Esophagus squamous epithelium (tissue), 4 donors: ENCODE measurements at regions not wholly inside any gene's neighbourhood (a gene's known extent, or its start where the extent isn't known, plus 50 kb on each side); places are given as distances from the start of the nearest gene placed in this dataset.

Experiments
- CTCF ChIP-seq, 6 experiments: fragments of 450-650 bp in 4 of 6; fragments of 200-600 bp in 2 of 6; sonication (generic) in 2 of 6; IDR thresholded peaks; one replicate each; pipeline ENCODE4 v1.5.1; 2016 to 2019; ENCODE audit warnings: antibody characterized with exemption in 6 of 6, mild to moderate bottlenecking in 4 of 6, moderate library complexity in 4 of 6
- POLR2A ChIP-seq, 4 donors: fragments of 450-650 bp; IDR thresholded peaks; one replicate each; pipeline ENCODE4 v1.6.1; 2017; ENCODE audit warnings: antibody characterized with exemption in 4 of 4, mild to moderate bottlenecking in 4 of 4, moderate library complexity in 3 of 4

GRCh38 chr3:191952609-191953008 is 491.6 kb downstream of the PYDC2 start:
- TF ChIP-seq CTCF (IDR thresholded peaks at IDR 0.05) (no peak), POLR2A (IDR thresholded peaks at IDR 0.05) (no peak)
